Peyer's patch (tissue), 4 donors: ENCODE measurements at regions not wholly inside any gene's neighbourhood (a gene's known extent, or its start where the extent isn't known, plus 50 kb on each side); places are given as distances from the start of the nearest gene placed in this dataset.

Experiments used
- POLR2A ChIP-seq, 2 donors: fragments of 450-650 bp; IDR thresholded peaks; one replicate each; pipeline ENCODE4 v1.5.1; 2017; ENCODE audit warnings: antibody characterized with exemption in 2 of 2, mild to moderate bottlenecking in 2 of 2, moderate library complexity in 2 of 2
- TF ChIP-seq, protein P1 (sequence below), 6 experiments: fragments of 450-650 bp in 4 of 6; fragments of 200-600 bp in 2 of 6; sonication (generic) in 1 of 6; IDR thresholded peaks; one replicate each; pipeline ENCODE4 v1.5.1; 2017 to 2019; ENCODE audit warnings: antibody characterized with exemption in 6 of 6, mild to moderate bottlenecking in 3 of 6, moderate library complexity in 1 of 6

DNA sequence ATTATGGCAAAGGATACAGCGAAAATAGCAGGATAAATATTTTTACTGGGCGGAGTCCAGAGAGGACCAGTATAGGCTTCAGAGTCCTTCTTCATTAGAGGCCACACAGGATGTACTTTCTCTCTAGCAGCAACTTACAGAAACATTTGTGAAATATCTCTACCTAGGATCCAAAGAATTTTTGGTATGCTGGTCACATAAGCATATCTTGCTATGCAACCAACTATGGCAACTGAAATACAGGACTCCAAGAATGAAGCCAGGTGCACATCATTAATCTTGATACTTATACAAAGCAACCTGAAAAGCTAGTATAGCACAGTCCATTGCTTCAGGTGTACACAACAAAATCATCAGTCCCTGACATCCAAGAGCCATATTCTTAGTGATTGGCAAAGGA lies 59.1 kb upstream of the NABP1 start:
- TF ChIP-seq, protein P1, sequence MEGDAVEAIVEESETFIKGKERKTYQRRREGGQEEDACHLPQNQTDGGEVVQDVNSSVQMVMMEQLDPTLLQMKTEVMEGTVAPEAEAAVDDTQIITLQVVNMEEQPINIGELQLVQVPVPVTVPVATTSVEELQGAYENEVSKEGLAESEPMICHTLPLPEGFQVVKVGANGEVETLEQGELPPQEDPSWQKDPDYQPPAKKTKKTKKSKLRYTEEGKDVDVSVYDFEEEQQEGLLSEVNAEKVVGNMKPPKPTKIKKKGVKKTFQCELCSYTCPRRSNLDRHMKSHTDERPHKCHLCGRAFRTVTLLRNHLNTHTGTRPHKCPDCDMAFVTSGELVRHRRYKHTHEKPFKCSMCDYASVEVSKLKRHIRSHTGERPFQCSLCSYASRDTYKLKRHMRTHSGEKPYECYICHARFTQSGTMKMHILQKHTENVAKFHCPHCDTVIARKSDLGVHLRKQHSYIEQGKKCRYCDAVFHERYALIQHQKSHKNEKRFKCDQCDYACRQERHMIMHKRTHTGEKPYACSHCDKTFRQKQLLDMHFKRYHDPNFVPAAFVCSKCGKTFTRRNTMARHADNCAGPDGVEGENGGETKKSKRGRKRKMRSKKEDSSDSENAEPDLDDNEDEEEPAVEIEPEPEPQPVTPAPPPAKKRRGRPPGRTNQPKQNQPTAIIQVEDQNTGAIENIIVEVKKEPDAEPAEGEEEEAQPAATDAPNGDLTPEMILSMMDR (IDR thresholded peaks at IDR 0.05), result no peak
- TF ChIP-seq POLR2A (IDR thresholded peaks at IDR 0.05), result no peak
